ENCODE measurements at regions not wholly inside any gene's neighbourhood (a gene's known extent, or its start where the extent isn't known, plus 50 kb on each side); places are given as distances from the start of the nearest gene placed in this dataset.
"Not testable (repeated sequence)": the region's sequence is repeated elsewhere in the genome, so short reads cannot be mapped to it uniquely, and the experiment has no call there.

DNA sequence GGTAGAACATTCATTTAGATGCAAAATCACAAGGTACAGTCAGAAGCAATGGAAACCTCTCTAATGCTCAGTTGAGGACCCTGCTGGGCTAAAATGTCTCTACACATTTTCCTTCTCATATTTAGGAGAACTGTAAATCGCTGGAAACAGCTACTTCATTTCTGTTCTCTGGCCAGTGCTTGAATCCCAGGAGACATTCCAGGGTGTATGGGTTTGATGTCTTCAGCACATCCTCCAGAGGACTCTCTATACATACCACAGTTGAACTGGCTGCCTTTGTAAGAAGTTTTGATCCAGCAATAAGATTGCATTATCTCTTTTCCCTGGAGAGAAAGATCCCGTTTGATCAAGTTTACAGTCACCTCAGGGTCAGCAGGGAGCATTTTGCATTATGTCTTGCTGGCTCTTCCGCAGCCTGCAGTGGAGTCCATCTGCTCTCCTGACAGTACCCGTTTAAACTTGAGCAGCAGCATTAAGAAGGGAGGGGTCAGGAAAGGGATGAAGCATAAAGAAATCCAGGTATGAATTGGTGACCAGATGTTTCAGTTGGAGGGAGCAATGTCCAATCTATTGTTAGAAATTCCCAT, 676.0 kb downstream of the EPHA3 start:
- no peak for DNase-seq

DNA sequence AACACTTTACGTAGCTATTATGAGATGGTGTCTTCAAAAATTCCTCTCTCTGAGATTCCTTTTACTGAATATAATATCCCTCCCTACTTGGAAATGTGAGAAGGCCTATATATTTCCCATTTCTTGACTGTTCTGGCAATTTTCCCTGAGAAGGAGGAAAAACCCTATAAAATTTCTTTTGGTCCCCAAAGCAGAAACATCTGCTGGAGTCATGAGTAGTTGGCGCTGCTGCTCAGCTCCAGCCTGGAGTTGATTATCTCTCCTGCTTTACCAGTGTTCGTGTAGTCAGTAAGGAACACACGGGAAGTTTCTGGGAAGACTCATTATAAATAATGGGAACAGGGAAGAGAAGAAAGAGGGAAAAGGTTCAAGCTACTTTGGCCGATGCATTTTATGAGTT, 680.1 kb downstream of the EPHA3 start:
- no peak for DNase-seq

DNA sequence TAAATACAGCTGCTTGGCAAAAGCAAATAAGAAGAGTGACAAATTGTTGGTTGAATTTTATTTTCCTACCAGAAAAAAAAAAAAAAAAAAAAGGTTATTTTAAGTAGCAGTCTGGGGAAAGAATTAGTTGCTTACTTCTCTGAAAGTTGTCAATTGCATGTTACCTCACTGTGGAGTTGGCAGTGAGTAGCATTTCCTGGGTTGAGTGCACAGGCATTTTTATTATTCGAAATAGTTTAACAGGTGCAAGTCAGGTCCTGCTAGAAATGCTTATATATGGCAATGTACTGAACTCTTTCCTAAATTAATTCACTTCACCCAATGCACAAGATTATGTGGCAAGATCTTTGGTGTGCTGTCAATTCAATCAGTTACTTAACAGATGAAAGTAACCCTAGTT, 680.6 kb downstream of the EPHA3 start:
- DNase-seq = no peak

- DNase-seq = no peak
These were observed 688.1 kb downstream of the EPHA3 start for GRCh38 chr3:89795506-89795905.

DNA sequence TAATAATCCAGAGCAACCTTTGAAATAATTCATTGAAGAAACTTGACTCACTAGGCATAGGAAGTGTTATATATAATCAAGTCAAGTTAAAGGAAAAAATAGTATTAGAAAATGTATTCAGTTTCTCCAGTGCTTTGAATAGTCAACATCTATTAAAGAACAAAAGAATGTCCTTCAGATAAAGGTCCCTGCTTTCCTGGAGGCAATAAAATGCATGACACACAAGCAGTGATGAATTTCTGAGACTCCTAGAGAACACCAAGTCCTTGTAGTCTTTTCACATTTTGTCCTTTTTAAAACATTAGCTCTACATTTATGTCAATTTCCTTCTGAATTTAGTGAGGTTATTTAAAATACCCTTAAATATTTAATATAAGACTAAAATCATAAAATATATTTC, 695.5 kb downstream of the EPHA3 start:
- no peak for DNase-seq

DNA sequence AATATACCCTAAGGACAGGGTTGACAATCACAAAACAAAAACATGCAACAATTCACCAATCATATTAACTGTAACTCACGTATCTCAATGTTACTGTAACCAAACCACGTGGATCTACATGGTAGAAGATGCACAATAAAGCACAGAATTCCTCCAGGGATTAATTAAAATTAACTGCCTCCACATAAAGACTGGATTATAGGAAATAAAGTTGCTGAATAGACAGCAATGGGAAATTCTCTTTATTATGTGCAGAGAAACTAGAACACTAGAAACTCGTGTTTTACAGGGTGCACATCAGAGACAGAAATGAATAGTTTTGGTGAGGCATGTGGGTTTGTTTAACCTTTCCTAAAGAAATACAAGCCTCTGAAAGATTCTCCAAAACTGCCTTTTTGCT, 696.3 kb downstream of the EPHA3 start:
- no peak for DNase-seq

DNA sequence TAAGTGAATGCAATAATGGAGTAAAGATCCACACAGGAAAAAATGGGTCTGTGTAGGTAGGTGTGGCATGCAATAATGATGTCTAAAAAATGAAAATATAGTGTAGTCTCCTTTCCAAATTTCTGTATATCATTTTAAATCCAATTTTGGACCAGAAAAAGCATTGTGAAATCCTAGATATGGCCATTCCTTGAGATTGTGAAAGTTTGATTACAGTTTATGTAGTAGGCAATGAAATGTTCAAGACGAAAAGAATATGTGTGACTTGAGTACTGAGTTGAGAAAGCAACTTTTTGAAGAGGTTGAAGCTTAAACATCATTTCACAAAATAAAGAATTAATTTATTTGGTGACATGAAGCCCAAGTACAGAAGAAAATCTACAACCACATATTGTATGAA, 698.7 kb downstream of the EPHA3 start:
- DNase-seq = no peak

GRCh38 chr3:89808680-89809197, 701.3 kb downstream of the EPHA3 start:
- no peak for DNase-seq

GRCh38 chr3:89813500-89813899, 706.1 kb downstream of the EPHA3 start:
- DNase-seq = no peak

- DNase-seq = no peak
These were observed 733.6 kb downstream of the EPHA3 start for GRCh38 chr3:89841041-89841440.

- DNase-seq = no peak
These were observed 737.6 kb downstream of the EPHA3 start for GRCh38 chr3:89845053-89845452.

- no peak for DNase-seq
These were observed 740.5 kb downstream of the EPHA3 start for GRCh38 chr3:89847955-89848354.

DNA sequence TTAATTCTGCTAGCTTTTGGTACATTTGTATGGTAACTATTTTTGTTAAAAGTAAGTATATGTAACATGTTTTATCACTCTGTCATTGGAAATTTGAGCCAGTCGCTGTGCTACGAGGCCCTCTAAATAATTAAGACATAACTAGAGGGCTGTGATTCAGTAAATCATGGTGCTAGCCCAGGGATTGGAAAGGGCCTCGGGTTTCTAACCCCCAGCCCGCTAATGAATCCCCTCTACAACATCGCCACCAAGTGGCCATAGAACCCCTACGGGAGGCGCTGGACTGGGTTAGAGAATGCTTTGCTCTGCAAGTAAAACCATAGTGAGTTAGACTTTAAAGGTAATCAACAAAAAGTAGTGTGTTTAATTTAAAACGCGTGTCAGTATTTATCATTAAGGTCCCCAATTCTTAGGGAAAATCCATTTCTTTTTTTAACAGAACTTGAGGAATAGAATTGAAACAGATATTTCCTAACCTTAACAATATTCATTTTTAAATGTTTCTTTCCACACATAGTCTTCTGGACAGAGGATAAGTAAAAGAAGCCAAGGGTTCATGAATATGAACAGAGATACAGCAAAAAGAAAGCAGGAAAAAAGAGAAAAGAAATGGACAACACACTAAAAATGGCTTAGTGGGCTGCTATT, 744.7 kb downstream of the EPHA3 start:
- peak; percentile 60 for DNase-seq

GRCh38 chr3:89859757-89860156, 752.3 kb downstream of the EPHA3 start:
- DNase-seq = peak; percentile 15

GRCh38 chr3:89867286-89867685, 759.9 kb downstream of the EPHA3 start:
- DNase-seq = no peak

DNA sequence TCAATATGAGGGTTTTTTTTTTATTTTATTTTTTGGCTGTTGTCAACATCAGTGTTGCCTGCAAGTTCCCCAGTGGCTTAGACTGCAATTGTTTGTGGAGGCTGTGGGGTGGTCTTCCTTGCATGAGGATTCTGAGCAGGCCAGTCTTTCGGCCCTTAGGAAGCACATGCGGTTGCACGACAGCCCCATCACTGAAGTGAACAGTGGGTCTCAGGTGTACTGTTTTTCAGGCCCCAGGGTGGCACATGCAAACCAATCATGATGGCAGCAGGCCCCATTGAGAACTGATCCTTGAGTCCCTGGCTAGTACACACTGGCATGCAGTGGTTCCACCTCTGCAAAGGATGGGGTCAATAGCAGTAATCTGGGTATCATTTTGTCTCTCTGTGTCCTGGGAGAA, 768.7 kb downstream of the EPHA3 start:
- DNase-seq = no peak

DNA sequence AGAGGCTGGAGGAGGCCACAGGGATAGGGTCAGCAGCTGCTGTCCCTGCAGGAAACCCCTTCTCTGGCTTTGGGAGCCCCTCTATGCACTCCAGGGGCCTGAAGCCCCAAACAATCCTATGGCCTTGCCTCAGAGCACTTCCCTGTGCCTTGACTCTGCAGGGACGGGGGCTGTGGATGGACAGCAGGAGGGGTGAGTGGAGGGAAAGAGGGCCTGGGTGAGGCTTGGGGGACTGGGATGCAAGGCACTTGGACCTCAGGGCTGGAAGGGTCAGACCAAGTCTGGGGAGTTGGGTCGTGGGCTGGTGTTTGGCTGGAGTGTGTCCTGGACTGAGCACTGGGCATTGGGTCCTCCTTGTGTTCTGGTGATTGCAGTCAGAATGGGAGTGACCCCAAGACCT, 769.8 kb downstream of the EPHA3 start:
- DNase-seq = no peak

GRCh38 chr3:89889386-89889785, 782.0 kb downstream of the EPHA3 start:
- no peak for DNase-seq

GRCh38 chr3:89908711-89909213, 801.3 kb downstream of the EPHA3 start:
- DNase-seq = no peak

DNA sequence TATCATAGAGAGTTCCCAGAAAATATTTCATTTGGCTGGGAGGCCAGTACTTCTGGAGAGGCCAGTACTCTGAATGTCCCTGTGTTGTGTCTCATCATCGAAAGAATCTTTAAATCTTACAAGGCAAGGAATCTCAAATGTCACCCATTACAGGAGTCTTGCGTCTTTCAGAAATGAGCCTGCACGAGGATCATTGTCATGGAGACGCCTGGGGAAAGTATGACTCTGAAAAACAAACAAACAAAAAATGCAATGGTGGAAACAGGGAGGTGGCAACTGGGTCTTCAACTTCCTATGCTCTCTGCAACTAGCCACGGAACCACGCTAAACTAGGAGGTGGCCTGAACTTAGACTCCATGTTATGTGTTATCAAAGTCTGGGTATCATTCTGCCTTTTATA, 804.6 kb downstream of the EPHA3 start:
- DNase-seq = no peak

DNA sequence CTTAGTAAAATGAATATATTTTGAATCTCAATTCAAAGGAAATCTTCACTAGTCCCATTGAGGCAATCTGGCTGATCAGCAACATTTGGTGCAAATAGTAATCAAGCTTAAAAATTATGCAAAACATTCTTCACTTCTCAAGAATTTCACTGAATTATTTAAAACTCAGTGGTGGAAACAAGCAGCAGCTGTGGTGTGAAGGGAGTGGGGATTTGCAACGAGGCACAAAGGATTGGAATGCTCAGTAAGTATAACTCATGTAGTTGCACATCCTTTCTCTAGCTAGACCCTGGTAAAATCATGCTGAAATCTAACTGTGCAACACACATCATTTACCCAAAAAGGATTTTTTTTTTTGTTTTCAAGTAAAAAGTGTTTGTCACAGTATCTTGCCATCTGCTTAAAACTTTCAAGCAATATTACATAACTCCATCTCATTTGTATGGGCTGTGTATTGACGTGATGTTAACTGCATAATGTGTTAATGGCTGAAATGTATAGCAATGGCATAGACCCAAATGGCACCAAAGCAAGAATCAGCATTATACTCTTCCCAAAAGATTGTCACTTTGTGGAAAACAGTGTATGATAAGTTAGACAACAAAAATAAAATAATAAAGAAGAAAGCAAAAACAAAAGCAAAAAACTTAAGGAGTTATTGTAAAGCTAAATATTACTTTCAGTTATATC, 816.6 kb downstream of the EPHA3 start:
- DNase-seq = no peak

DNA sequence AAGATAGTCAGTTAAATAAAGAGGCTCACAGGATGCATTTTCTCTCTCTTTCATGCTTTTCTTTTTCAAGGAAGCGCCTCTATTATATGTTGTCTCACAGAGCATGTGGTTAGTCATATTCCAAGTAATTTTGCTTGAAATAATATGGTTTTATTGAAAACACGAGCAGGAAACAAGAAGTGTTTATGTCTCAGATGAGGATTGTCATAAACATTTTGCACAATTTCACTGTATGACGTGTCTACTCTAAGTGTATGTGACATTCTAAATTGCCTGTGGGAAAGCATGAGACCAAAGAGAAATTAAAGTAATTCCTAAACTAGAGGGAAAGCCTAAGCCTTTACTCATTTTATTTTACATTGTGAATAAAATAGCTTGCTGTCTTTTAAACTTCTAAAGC, 818.6 kb downstream of the EPHA3 start:
- DNase-seq = no peak

DNA sequence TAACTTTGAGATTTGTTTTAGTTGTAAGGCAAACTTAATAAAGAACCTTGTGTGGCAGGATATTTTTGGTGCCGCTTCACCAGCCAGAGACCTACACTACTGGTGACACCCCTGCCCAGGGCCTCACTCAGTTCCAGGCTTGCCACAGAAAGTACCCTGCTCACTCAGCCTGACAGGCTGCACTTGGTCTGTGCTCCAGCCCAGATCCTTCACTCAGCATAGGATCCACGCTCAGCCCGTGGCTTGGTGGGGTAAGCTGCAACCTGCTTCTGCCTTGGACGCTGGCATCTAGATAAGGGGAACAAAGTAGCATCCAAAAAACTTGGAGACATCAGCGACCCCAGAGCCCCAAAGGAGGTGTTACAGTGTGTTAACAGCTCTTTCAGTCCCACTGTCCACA, 825.5 kb downstream of the EPHA3 start:
- no peak for DNase-seq

DNA sequence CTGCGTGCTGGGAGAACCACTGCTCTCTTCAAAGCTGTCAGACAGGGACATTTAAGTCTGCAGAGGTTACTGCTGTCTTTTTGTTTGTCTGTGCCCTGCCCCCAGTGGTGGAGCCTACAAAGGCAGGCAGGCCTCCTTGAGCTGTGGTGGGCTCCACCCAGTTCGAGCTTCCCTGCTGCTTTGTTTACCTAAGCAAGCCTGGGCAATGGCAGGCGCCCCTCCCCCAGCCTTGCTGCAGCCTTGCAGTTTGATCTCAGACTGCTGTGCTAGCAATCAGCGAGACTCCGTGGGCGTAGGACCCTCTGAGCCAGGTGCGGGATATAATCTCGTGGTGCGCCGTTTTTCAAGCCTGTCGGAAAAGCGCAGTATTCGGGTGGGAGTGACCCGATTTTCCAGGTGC, 837.0 kb downstream of the EPHA3 start:
- DNase-seq = not testable (repeated sequence)

All from DMS53 (cell line).